H1 (cell line): ENCODE measurements at regions not wholly inside any gene's neighbourhood (a gene's known extent, or its start where the extent isn't known, plus 50 kb on each side); places are given as distances from the start of the nearest gene placed in this dataset.

Source experiments
- CTCF ChIA-PET: fragments of 300-600 bp; sonication (Branson Sonifier 250); formaldehyde crosslinking; loops from one replicate; lab custom pipeline; 2021; ENCODE audit not compliant: partially characterized antibody; lab: Charles Lee
- POLR2A ChIA-PET: fragments of 300-600 bp; sonication (Branson Sonifier 250); formaldehyde crosslinking; loops from one replicate; lab custom pipeline; 2021; ENCODE audit warnings: inconsistent platforms; ENCODE audit not compliant: partially characterized antibody; lab: Charles Lee
- DNase-seq, 2 experiments: peaks; one replicate each; pipeline versions ENCODE4 v3.0.0 to v3.0.0-alpha.2; 2010 to 2022; ENCODE audit warnings: low spot score in 2 of 2, low read depth in 1 of 2, mixed read lengths in 1 of 2
- FAIRE-seq: peaks from 2 replicates; lab custom pipeline; 2011; peaks lifted over from hg19 to GRCh38; lab: Jason Lieb, UNC
- H2AFZ ChIP-seq: 2 replicates; pipeline ENCODE4 v1.8.1; 2012; ENCODE audit warnings: low read length, inconsistent platforms
- H2AK5ac ChIP-seq: 2 replicates; pipeline ENCODE4 v1.6.1; 2013; ENCODE audit warnings: low read depth, low read length
- H2BK120ac ChIP-seq: replicated peaks from 2 replicates; pipeline ENCODE3; 2013; ENCODE audit warnings: low read depth, low read length, inconsistent platforms
- H2BK12ac ChIP-seq: 2 replicates; pipeline ENCODE4 v1.6.1; 2013; ENCODE audit warnings: low read depth, low read length
- H2BK15ac ChIP-seq: 2 replicates; pipeline ENCODE4 v1.6.1; 2013; ENCODE audit warnings: low read length
- H2BK20ac ChIP-seq: 2 replicates; pipeline ENCODE4 v1.6.1; 2013; ENCODE audit warnings: low read length
- H2BK5ac ChIP-seq: 2 replicates; pipeline ENCODE4 v1.6.1; 2013; ENCODE audit warnings: low read depth, low read length
- H3K14ac ChIP-seq: 2 replicates; pipeline ENCODE4 v1.6.1; 2013; ENCODE audit warnings: inconsistent platforms; ENCODE audit not compliant: insufficient read length
- H3K18ac ChIP-seq: 2 replicates; pipeline ENCODE4 v1.6.1; 2013; ENCODE audit warnings: low read length; ENCODE audit errors: extremely low read depth
- H3K23ac ChIP-seq: 2 replicates; pipeline ENCODE4 v1.6.1; 2013; ENCODE audit warnings: inconsistent platforms; ENCODE audit not compliant: insufficient read length
- H3K23me2 ChIP-seq: 2 replicates; pipeline ENCODE4 v1.6.1; 2013; ENCODE audit warnings: low read depth, low read length
- H3K27ac ChIP-seq: 2 replicates; pipeline ENCODE4 v1.6.1; 2011; ENCODE audit warnings: low read depth, low read length, inconsistent platforms
- H3K27me3 ChIP-seq, 4 experiments: replicated peaks in 1 of 4; 1 replicate in 1 of 4; 2 replicates in 3 of 4; pipeline versions ENCODE4 v1.6.1 to v1.8.1; 2011 to 2013; ENCODE audit warnings: low read length in 3 of 4, mild to moderate bottlenecking in 3 of 4, inconsistent platforms in 2 of 4, mixed read lengths in 2 of 4, moderate library complexity in 1 of 4; ENCODE audit not compliant: control insufficient read depth in 3 of 4, insufficient read depth in 3 of 4; ENCODE audit errors: extremely low read depth in 1 of 4
- H3K36me3 ChIP-seq, 4 experiments: 2 replicates each; pipeline versions ENCODE4 v1.6.1 to v1.8.1; 2011 to 2013; ENCODE audit warnings: mild to moderate bottlenecking in 4 of 4, low read length in 3 of 4, moderate library complexity in 2 of 4, control low read depth in 1 of 4, inconsistent platforms in 1 of 4; ENCODE audit not compliant: insufficient read depth in 4 of 4, control insufficient read depth in 2 of 4
- H3K4ac ChIP-seq: replicated peaks from 2 replicates; pipeline ENCODE3; 2013; ENCODE audit warnings: low read length, low read depth, mixed read lengths, inconsistent platforms; ENCODE audit not compliant: insufficient read length
- H3K4me1 ChIP-seq, 4 experiments: replicated peaks in 1 of 4; 1 replicate in 1 of 4; 2 replicates in 3 of 4; pipeline versions ENCODE4 v1.6.1 to v1.8.1; 2011 to 2013; ENCODE audit warnings: low read length in 3 of 4, inconsistent platforms in 2 of 4, mixed read lengths in 1 of 4; ENCODE audit not compliant: insufficient read depth in 4 of 4, control insufficient read depth in 3 of 4
- H3K4me2 ChIP-seq, 2 experiments: 2 replicates each; pipeline versions ENCODE4 v1.6.1 to v1.8.1; 2011 to 2013; ENCODE audit warnings: low read depth in 2 of 2, low read length in 2 of 2, control low read depth in 1 of 2, inconsistent platforms in 1 of 2, mild to moderate bottlenecking in 1 of 2; ENCODE audit not compliant: insufficient read depth in 1 of 2
- H3K4me3 ChIP-seq, 4 experiments: fragments of 200-600, 300-600 bp in 1 of 4; sonication (generic), shearing (Covaris generic), sonication (Bioruptor Twin) in 1 of 4; 2 replicates each; pipeline versions ENCODE4 v1.5.1 to v1.8.1; 2011 to 2016; ENCODE audit warnings: low read length in 4 of 4, low read depth in 3 of 4, control low read depth in 2 of 4, inconsistent platforms in 2 of 4, mild to moderate bottlenecking in 2 of 4, mixed read lengths in 1 of 4, moderate library complexity in 1 of 4; ENCODE audit not compliant: insufficient read depth in 2 of 4; ENCODE audit errors: extremely low read depth in 1 of 4
- H3K56ac ChIP-seq: replicated peaks from 2 replicates; pipeline ENCODE3; 2013; ENCODE audit warnings: low read depth, mild to moderate bottlenecking, mixed read lengths, low read length, inconsistent platforms; ENCODE audit not compliant: insufficient read length
- H3K79me1 ChIP-seq: 2 replicates; pipeline ENCODE4 v1.6.1; 2013; ENCODE audit warnings: low read depth, low read length, control low read depth
- H3K79me2 ChIP-seq, 2 experiments: 2 replicates each; pipeline versions ENCODE4 v1.6.1 to v1.8.1; 2012 to 2013; ENCODE audit warnings: low read length in 2 of 2, mild to moderate bottlenecking in 2 of 2, inconsistent platforms in 1 of 2; ENCODE audit not compliant: insufficient read depth in 2 of 2, control insufficient read depth in 1 of 2
- H3K9ac ChIP-seq, 4 experiments: replicated peaks in 1 of 4; 1 replicate in 1 of 4; 2 replicates in 3 of 4; pipeline versions ENCODE4 v1.6.1 to v1.8.1; 2011 to 2013; ENCODE audit warnings: low read depth in 3 of 4, low read length in 3 of 4, control low read depth in 2 of 4, mild to moderate bottlenecking in 2 of 4, moderate library complexity in 2 of 4, inconsistent platforms in 1 of 4; ENCODE audit errors: extremely low read depth in 1 of 4
- H3K9me3 ChIP-seq, 2 experiments: 2 replicates each; pipeline versions ENCODE4 v1.6.1 to v1.8.1; 2012 to 2013; ENCODE audit warnings: mild to moderate bottlenecking in 2 of 2, moderate library complexity in 2 of 2, control low read depth in 1 of 2, inconsistent platforms in 1 of 2, low read depth in 1 of 2, low read length in 1 of 2, mixed read lengths in 1 of 2; ENCODE audit not compliant: insufficient read depth in 2 of 2
- H4K20me1 ChIP-seq, 2 experiments: replicated peaks in 1 of 2; 2 replicates each; pipeline versions ENCODE3 to v1.8.1; 2011 to 2013; ENCODE audit warnings: inconsistent platforms in 2 of 2, low read length in 2 of 2, mild to moderate bottlenecking in 1 of 2; ENCODE audit not compliant: insufficient read depth in 2 of 2, control insufficient read depth in 1 of 2
- H4K5ac ChIP-seq: 2 replicates; pipeline ENCODE4 v1.6.1; 2013; ENCODE audit warnings: low read length, low read depth, mixed read lengths, inconsistent platforms; ENCODE audit not compliant: insufficient read length
- H4K8ac ChIP-seq: 2 replicates; pipeline ENCODE4 v1.8.0; 2013; ENCODE audit warnings: mild to moderate bottlenecking, moderate library complexity, low read length, inconsistent platforms; ENCODE audit not compliant: insufficient read depth; ENCODE audit errors: extremely low read depth
- H4K91ac ChIP-seq: replicated peaks from 2 replicates; pipeline ENCODE3; 2013; ENCODE audit warnings: low read length, mixed read lengths, inconsistent platforms; ENCODE audit not compliant: insufficient read length
- CEBPB ChIP-seq: IDR thresholded peaks from 2 replicates; pipeline ENCODE4 v1.6.1; 2012; ENCODE audit warnings: low read depth, low read length
- CTBP2 ChIP-seq: IDR thresholded peaks from 2 replicates; pipeline ENCODE4 v1.7.0; 2011; ENCODE audit warnings: borderline replicate concordance, mild to moderate bottlenecking, moderate library complexity, mixed read lengths, low read length; ENCODE audit not compliant: insufficient read depth, insufficient read length
- HDAC2 ChIP-seq, 2 experiments: fragments of 300-600 bp in 1 of 2; sonication (generic) in 1 of 2; IDR thresholded peaks; 2 replicates each; pipeline ENCODE4 v1.6.1; 2011 to 2012; ENCODE audit warnings: low read depth in 2 of 2, low read length in 2 of 2, mild to moderate bottlenecking in 2 of 2, moderate library complexity in 2 of 2, borderline replicate concordance in 1 of 2, inconsistent platforms in 1 of 2
- JUND ChIP-seq: IDR thresholded peaks from 2 replicates; pipeline ENCODE4 v1.6.1; 2011; ENCODE audit warnings: mild to moderate bottlenecking, improper control_type of control experiment, low read length
- POLR2AphosphoS5 ChIP-seq: IDR thresholded peaks from 2 replicates; pipeline ENCODE4 v1.6.1; 2011; ENCODE audit warnings: low read depth, low read length
- SRF ChIP-seq: IDR thresholded peaks from 2 replicates; pipeline ENCODE4 v1.6.1; 2011; ENCODE audit warnings: mild to moderate bottlenecking, low read depth, low read length, moderate library complexity
- SUZ12 ChIP-seq: fragments of 200-600 bp; sonication (generic); IDR thresholded peaks from 2 replicates; pipeline ENCODE4 v1.6.1; 2012; ENCODE audit warnings: mild to moderate bottlenecking, inconsistent platforms, low read length, moderate library complexity, mixed read lengths
- TAF1 ChIP-seq: IDR thresholded peaks from 2 replicates; pipeline ENCODE4 v1.6.1; 2011; ENCODE audit warnings: mild to moderate bottlenecking, low read depth, low read length
- YY1 ChIP-seq: IDR thresholded peaks from 2 replicates; pipeline ENCODE4 v1.6.1; 2011; ENCODE audit warnings: low read depth, mild to moderate bottlenecking, low read length
- WGBS, 2 experiments: shearing (Covaris generic) in 1 of 2; methylation state at CpG; one replicate each; pipeline versions ENCODE4 v1.1.6 to v1.1.7; 2013 to 2015; ENCODE audit warnings: low lambda C conversion rate in 2 of 2, mixed read lengths in 2 of 2, inconsistent platforms in 1 of 2, low coverage in 1 of 2, missing lambda C conversion rate in 1 of 2; ENCODE audit not compliant: insufficient replicate concordance in 2 of 2, insufficient coverage in 1 of 2, insufficient read length in 1 of 2; ENCODE audit errors: extremely low coverage in 1 of 2, missing lambda C conversion rate in 1 of 2; 5-methylcytosine and 5-hydroxymethylcytosine counted together
- TF ChIP-seq, protein P1 (sequence below): IDR thresholded peaks from 2 replicates; pipeline ENCODE4 v1.6.1; 2011; ENCODE audit warnings: low read length, improper control_type of control experiment

DNA sequence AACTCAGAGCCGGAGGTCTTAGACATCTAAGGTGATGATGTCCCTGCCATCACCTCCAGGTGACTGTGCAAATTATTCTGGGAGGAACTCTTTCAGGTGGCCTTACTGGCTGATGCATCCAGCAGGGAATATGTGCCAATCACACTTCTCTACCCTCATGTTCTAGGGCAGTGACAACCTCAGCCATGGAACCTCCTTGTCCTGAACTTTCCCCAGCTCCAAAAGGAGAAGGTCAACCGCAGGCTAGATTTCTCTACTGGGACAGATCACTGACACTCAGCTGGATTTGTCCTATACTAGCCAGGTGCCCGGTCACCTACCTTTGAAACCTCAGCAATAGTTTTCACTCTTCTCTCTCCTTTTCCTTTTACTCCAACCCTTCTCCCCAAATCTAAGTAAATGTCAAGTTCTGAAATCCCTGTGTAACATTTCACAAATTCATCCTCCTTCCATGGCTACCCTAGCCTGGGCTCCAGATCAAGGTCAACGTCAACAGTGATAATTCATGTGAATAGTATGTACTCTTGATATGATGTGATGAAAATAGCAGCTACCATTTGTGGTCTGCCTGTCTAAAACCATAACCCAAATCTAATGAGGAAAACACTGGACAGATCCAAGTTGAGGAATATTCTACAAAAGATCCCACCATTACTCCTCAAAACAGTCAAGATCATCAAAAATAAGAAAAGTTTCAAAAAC lies 115.0 kb upstream of the EGLN3 start:
- no peak overlapping the region for H3K9ac ChIP-seq
- FAIRE-seq = no peak

More for the DNA sequence above, 115.0 kb upstream of the EGLN3 start:
- no peak overlapping the region for H2BK12ac ChIP-seq
- no peaks in the 10 kb centered on the region for H3K79me1 ChIP-seq
- WGBS, 2 experiments = 94% methylated on average over 4 of the region's 4 CpGs; no CpG with 5 or more reads in 1 of the 2 experiments
- H2AK5ac ChIP-seq = no peak overlapping the region
- H3K36me3 ChIP-seq = no peaks in the 10 kb centered on the region
- no peak overlapping the region for H4K91ac ChIP-seq
- no peak overlapping the region for H2BK20ac ChIP-seq
- H2BK15ac ChIP-seq = no peak overlapping the region
- no peak overlapping the region for H4K8ac ChIP-seq
- no peaks in the 10 kb centered on the region for H3K79me2 ChIP-seq
- DNase-seq = no peak
- H3K56ac ChIP-seq = no peak overlapping the region
- H3K23me2 ChIP-seq = no peaks in the 10 kb centered on the region; the same call in 1 of the 2 replicates
- H2BK5ac ChIP-seq = no peak overlapping the region
- H3K23ac ChIP-seq = no peak overlapping the region
- TF ChIP-seq CEBPB (no peak), SRF (no peak), YY1 (no peak), SUZ12 (no peak), HDAC2 (IDR thresholded peaks at IDR 0.05; ENCODE audit: borderline replicate concordance in 1 of 2, low read depth in 2 of 2, low read length in 2 of 2) (no peak), POLR2AphosphoS5 (no peak), CTBP2 (no peak), JUND (no peak), TAF1 (no peak)
- TF ChIP-seq, protein P1, sequence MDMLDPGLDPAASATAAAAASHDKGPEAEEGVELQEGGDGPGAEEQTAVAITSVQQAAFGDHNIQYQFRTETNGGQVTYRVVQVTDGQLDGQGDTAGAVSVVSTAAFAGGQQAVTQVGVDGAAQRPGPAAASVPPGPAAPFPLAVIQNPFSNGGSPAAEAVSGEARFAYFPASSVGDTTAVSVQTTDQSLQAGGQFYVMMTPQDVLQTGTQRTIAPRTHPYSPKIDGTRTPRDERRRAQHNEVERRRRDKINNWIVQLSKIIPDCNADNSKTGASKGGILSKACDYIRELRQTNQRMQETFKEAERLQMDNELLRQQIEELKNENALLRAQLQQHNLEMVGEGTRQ = no peak
- H3K27me3 ChIP-seq = peaks cover 0 to 8% (median 4%) of the 10 kb centered on the region in 4 experiments; a peak in 5 of 7 replicates
- H3K14ac ChIP-seq = no peak overlapping the region
- no peak overlapping the region for H3K4me3 ChIP-seq
- peaks cover 0 to 4% (median 2%) of the 10 kb centered on the region in 4 experiments; a peak in 5 of 7 replicates for H3K4me1 ChIP-seq
- no peak overlapping the region for H3K4me2 ChIP-seq
- no peak overlapping the region for H2BK120ac ChIP-seq
- H2AFZ ChIP-seq = no peak overlapping the region
- H3K9me3 ChIP-seq = no peaks in the 10 kb centered on the region
- ChIA-PET CTCF (interaction anchor here (1.0 to 2.2 kb wide), 2 partner anchors 33 to 216 kb away, joined by 3 to 5 read pairs; no protein-coding TSS in a partner anchor), POLR2A (no interaction called here)
- no peak overlapping the region for H4K5ac ChIP-seq
- no peaks in the 10 kb centered on the region for H4K20me1 ChIP-seq
- H3K18ac ChIP-seq = no peak overlapping the region
- H3K4ac ChIP-seq = no peak overlapping the region
- no peak overlapping the region for H3K27ac ChIP-seq
